ENCODE measurements at regions not wholly inside any gene's neighbourhood (a gene's known extent, or its start where the extent isn't known, plus 50 kb on each side); places are given as distances from the start of the nearest gene placed in this dataset.

DNA sequence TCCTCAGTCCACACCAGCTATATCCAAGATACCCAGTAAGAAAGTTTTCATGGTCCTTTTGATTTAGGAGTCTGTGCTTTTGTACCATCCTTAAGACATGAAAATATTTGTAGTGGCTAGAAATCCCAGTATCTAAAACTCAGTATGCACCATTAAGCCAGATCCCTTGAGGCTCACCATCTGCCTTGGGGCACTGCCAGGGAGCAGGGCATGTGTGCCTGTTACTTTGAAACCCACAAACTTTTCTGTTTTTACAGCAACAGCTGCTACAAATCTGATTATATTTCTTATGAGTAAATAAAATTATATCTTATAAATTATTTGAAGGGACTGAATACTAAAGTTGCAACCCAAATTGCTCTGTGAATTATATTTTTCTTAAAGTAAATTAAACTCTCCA, 290.5 kb upstream of the MANEA start:
- TF ChIP-seq, protein P1, sequence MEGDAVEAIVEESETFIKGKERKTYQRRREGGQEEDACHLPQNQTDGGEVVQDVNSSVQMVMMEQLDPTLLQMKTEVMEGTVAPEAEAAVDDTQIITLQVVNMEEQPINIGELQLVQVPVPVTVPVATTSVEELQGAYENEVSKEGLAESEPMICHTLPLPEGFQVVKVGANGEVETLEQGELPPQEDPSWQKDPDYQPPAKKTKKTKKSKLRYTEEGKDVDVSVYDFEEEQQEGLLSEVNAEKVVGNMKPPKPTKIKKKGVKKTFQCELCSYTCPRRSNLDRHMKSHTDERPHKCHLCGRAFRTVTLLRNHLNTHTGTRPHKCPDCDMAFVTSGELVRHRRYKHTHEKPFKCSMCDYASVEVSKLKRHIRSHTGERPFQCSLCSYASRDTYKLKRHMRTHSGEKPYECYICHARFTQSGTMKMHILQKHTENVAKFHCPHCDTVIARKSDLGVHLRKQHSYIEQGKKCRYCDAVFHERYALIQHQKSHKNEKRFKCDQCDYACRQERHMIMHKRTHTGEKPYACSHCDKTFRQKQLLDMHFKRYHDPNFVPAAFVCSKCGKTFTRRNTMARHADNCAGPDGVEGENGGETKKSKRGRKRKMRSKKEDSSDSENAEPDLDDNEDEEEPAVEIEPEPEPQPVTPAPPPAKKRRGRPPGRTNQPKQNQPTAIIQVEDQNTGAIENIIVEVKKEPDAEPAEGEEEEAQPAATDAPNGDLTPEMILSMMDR (IDR thresholded peaks at IDR 0.05; ENCODE audit: low read depth, low read length): no peak
- no peak overlapping the region for H3K4me3 ChIP-seq (ENCODE audit: low read depth, low read length)

DNA sequence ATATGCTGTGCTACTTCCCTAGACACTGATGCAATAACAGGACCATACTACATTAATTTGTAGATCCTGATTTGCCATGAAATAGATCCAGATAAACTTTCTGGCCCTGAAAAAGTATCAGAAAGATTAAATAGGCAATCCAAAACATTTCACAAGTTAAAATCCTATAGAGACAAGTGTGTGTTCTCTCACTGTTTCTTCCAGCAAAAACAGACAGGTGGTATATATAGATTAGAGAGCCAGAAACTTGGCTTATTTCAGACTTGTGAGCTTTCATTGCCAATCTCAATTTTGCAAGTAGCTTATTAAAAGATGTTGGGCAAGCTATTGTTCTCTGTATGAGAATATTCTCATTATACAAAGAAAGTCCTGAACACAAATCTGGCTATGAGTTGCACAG, 289.1 kb upstream of the MANEA start:
- TF ChIP-seq, protein P1 (IDR thresholded peaks at IDR 0.05; ENCODE audit: low read depth, low read length): no peak
- no peak overlapping the region for H3K4me3 ChIP-seq (ENCODE audit: low read depth, low read length)

DNA sequence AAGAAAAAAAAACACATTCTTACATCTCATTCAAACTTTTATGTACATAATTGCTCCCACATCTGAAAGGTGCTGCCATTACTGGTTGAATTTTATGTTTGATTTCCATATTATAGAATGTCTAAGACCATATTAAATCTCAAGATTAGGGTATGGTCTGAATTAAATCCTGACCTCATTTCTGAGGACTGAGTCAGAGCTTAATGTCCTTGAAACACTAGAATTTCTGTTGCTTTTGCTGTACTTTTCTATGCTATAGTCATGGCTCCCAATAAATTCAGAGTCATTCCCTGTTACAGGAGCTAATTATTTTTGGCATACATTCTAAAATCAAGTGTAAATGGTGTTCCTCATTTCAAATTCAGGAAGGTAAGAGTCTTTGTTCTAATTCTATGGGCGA, 285.3 kb upstream of the MANEA start:
- TF ChIP-seq, protein P1 (IDR thresholded peaks at IDR 0.05; ENCODE audit: low read depth, low read length): no peak
- no peak overlapping the region for H3K4me3 ChIP-seq (ENCODE audit: low read depth, low read length)

DNA sequence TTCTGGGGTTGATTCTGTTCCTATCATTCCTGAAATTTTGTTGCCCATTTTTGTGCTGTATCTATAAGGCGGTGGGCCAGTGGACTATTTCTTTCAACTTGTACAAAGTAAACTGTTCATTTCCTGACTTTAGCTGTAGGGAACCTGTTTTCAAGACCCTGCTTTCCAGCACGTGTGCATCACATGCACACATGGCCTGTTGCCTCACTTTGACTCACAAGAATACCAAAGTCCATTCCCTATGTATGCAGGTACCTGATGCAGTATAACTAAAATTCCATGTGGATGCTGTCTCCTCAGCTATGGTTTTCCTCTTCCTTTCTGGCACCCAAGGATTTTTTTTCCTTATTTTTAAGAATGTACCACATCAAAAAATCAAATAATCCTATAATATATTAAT, 284.1 kb upstream of the MANEA start:
- no peak overlapping the region for H3K4me3 ChIP-seq (ENCODE audit: low read depth, low read length)
- TF ChIP-seq, protein P1 (IDR thresholded peaks at IDR 0.05; ENCODE audit: low read depth, low read length): no peak

DNA sequence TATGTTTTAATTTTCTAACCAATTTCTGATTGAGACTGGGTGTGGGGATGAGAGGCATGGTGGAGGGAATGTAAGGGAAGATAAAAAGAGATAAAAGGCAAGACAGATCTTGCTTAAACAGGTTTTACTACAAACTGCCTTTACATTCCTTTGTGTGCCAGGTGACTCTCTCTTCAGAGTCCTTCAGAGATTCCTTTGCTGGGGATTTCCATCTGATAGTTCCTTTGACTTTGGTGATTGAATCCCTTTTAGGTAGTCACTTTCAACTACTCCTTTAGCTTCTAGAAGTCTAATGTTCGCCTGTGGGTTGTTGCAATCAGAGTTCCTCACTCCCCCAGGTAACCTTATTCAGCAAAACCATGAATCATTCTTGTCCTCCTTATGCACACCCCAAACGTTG, 283.3 kb upstream of the MANEA start:
- no peak overlapping the region for H3K4me3 ChIP-seq (ENCODE audit: low read depth, low read length)
- TF ChIP-seq, protein P1 (IDR thresholded peaks at IDR 0.05; ENCODE audit: low read depth, low read length): no peak

DNA sequence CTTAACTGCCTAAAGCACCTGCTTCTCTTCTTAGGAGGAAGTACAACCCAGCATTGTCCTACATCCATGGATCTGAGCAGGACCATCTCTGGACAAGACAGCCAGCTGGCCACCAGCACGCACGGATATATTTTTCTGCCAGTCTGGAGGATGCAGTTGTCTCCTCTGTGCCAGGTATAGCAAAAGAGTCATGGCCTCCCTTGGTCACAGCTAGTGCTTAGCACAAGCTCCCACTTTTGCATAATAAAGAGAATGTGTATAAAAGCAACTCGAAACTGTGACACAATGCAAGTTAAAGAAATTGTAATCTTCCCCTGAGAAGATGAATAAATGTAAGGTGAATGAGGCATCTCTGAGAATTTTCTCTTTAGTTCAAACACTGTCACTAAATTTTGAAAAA, 267.8 kb upstream of the MANEA start:
- TF ChIP-seq, protein P1 (IDR thresholded peaks at IDR 0.05; ENCODE audit: low read depth, low read length): no peak
- no peak overlapping the region for H3K4me3 ChIP-seq (ENCODE audit: low read depth, low read length)

DNA sequence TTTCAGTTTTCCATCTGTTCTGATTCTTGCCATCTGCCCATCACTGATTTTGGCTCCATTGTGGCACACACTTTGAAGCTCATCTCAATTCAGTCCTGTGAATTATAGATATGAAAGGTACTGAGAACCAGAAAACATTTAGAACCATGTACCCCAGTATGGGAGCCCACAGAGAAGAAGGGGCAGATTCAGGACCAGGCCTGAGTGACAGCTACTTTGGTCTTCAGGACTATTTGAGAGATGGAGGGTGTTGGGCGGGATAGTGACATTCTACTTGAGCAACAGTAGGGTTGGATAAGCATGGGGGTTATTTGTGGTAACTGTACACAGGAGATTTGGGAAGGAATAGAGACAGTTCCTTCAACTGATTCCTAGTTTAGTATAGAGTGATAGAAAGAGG, 259.2 kb upstream of the MANEA start:
- TF ChIP-seq, protein P1 (IDR thresholded peaks at IDR 0.05; ENCODE audit: low read depth, low read length): no peak
- no peak overlapping the region for H3K4me3 ChIP-seq (ENCODE audit: low read depth, low read length)

Measured in WI38 (cell line).